ENCODE measurements at regions not wholly inside any gene's neighbourhood (a gene's known extent, or its start where the extent isn't known, plus 50 kb on each side); places are given as distances from the start of the nearest gene placed in this dataset.
"Not testable (repeated sequence)": the region's sequence is repeated elsewhere in the genome, so short reads cannot be mapped to it uniquely, and the experiment has no call there.

DNA sequence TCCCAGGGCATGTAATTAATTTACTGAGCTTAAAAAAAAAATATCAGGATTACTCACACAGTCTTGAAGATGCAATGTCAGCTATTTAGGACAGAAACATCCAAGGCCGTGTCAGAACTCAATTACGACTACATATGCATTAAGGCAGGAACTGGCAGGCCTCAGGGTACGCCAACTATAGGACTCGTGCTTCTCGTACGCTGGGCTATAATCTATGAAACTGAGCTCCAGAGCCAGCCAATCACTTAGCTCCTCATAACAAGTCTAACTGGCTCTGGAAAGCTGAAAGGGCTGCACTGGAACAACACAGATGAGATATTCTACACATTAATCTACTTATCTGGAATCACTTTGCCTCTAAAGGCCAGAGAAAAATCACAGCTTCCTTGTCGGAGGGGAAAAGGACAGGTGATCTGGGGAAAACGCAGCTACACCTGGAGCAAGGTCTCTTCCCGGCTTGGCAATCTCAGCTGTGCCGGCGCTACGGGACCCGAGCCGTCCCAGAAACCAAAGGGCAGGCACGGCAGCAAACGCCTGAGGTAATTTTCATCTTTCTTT is 212.0 kb downstream of the DEPDC1B start:
- FAIRE-seq: no peak

DNA sequence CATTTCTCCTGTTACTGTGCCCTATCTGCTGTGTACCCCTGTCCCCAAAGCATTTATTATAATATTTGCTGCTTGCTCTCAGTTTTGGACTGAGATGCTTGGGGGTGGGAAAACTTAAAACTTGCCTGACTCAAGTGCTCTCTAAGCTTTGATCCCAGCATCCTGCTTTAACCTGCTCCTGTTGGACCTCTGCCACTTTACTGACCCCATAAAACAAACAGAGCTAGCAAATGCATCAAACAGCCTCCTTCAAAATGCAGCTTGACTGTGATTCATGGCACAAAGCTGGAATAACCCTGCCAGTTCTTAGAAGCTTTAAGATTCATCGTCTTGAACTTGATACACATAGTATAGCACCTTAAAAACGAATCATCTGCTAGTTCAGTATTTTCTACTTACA is 212.5 kb downstream of the DEPDC1B start:
- FAIRE-seq: no peak

DNA sequence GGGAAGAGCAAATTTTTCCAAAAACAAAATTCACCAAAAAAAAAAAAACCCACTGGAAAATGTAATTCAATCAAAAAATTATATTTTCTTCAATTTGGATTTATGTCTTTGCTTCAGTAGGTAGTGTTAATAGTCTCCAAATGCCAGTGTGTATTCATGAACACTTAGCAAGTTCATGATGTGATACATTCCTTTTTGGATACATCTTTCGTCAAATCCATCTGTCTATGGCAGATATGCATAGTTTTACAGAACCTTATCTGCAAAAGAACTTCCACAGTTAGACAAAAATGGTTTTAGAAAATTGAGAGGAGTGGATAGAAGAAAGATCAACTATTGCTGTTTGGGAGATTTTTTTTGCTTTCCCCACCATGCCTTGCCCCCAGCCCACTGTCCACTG is 214.6 kb downstream of the DEPDC1B start:
- FAIRE-seq: no peak

DNA sequence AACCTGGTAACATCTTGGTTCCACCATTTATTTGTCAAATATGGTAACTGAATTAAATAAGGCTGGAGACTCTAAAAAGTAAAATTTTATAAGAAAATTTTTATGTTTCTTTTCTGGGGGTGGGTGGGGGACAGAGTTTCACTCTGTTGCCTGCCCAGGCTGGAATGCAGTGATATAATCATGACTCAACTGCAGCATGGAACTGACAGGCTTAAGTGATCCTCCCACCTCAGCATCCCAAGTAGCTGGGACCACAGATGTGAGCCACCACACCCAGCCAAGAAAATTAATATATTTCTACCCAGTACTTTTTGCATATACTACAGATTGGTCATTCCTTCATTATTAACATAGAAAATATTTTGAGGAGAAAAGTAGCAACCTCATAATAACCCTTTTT is 216.9 kb downstream of the DEPDC1B start:
- FAIRE-seq: no peak

DNA sequence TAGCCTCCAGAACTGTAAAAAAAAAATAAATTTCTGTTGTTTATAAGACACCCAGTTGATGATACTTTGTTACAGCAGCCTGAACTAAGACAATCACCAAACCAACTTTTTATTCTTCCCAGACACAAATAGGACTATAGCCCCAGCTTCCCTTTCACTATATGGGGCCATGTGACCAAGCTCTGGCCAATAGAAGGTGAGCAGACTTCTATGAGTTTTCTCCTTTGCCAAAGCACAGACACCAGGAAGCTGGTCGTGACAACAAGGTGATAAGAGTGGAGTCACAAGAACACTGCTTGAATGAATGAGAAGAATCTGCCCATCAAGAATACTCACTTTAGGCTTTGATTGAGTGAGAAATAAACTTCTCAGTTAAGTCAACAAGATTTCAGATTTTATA is 217.7 kb downstream of the DEPDC1B start:
- no peak for FAIRE-seq

DNA sequence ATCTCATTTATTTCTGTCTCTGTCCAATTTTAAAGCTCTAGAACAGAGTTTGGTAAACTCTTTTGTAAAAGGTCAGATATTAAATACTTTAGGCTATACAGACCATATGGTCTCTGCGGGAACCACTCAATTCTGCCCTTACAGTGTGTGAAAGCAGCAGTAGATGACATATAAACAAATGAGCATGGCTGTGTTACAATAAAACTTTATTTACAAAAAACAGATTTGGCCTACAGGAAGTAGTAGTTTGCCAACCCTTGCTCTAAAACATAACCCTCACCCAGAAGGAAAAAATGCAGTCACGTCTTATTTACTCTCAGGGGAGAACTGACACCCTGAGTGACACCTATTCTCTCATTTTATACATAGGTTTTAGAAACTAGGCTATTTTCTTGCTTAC is 220.4 kb downstream of the DEPDC1B start:
- FAIRE-seq: no peak

DNA sequence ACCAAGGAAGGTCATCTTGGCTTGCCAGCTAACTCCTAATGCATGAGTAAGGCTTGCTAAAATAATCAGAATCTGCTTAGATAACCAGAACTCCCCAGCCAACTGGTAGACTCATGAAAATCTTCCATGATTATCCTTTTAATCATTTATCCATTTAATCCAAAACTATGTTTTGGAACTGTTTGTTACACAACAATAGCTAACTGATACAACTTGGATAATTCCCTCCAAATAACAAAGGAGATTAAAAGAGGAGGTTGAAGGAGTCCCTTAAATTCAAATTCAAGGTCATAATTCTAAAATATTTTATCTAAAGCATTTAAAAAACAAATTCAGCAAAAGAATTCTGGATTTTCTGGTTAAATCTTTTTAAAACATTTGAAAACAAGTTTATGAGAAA is 222.1 kb downstream of the DEPDC1B start:
- no peak for FAIRE-seq

DNA sequence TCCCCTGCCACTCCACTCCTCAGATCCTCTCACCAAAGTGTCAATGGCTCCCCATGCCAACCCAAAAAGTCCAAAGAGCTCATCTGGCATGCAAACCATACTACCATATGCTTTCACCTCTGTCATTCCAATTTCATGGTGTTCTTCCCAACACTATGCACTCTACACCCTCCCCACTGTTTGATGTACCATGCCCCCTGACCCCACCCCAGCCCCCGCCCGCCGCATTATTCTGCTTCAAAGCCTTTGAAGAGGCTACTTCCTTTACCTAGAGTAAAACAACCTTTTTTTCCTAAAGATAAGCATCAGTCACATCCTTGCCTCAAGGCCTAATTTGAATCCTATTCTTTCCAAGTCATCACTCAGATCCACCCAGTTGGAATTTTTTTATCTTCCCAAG is 226.3 kb downstream of the DEPDC1B start:
- no peak for FAIRE-seq

DNA sequence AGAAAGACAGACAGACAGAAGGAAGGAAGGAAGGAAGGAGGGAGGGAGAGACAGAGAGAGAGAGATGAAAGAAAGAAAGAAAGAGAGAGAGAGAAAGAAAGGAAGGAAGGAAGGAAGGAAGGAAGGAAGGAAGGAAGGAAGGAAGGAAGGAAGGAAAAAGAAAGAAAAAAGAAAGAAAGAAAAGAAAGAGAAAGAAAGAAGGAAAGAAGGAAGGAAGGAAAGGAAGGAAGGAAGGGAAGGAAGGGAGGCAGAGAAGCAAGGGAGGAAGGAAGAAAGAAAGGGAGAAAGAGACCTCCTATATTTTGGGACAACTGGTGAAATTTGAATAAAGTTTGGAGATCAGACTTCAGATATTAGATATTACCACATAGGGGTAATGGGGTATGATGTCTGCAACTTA is 226.9 kb downstream of the DEPDC1B start:
- FAIRE-seq: not testable (repeated sequence)

DNA sequence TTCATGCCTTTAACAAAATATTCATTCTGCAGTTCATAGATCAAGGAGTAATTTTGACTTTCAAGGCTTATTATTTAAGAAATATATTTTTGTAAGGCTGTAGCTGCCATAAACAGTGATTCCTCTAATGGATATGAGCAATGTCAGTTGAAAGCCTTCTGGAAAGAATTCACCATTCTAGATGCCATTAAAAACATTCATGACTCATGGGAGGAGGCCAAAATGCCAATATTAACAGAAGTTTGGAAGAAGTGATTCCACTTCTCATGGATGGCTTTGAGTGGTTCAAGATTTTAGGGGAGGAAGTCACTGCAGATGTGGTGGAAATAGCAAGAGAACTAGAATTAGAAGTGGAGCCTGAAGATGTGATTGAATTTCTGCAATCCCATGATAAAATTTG is 229.1 kb downstream of the DEPDC1B start:
- no peak for FAIRE-seq

DNA sequence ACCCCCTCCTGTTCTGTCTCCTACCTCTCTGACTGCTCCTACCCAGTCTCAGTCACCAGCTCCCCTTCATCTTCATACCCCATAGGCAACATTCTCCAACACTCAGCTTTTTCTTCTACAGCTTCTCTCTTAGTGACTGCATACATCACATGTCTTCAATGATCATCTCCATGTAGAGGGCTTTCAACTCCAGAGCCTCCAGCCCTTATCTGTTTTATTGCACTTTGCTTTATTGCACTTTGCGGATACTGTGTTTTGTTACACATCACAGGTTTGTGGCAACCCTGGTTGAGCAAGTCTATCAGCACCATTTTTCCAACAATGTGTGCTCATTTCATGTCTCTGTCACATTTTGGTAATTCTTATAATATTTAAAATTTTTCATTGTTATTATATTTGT is 230.7 kb downstream of the DEPDC1B start:
- no peak for FAIRE-seq

DNA sequence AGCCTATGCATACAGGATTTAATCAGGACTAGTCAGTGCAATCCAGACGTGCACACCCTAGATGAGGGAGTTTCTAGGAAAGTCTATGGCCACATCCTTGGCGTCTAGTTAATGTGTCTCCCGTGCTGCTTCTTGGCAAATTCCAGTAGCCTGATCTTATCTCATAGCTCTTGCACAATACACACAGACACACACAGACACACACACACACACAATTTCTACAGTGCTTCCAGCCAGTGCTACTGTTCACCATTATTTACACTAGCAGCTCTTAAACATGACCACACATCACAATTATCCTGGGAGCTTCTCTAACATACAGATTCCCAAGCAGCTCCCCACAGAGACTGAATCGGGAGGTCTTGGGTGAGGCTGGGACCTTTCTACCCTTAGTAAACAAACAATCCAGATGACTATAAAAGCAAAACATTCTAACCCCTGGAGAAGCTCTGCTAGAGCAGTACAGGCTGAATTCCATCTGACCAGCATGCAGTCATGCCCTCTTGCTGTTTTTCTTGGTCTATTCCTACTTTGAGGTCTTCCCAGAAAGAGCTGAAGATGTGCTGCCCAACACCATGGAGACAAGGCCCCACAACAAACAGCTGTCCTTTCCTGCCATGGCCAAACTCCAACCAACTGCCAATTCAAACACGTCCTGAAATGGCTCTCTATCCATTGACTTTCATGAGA is 236.6 kb downstream of the DEPDC1B start:
- FAIRE-seq: no peak

DNA sequence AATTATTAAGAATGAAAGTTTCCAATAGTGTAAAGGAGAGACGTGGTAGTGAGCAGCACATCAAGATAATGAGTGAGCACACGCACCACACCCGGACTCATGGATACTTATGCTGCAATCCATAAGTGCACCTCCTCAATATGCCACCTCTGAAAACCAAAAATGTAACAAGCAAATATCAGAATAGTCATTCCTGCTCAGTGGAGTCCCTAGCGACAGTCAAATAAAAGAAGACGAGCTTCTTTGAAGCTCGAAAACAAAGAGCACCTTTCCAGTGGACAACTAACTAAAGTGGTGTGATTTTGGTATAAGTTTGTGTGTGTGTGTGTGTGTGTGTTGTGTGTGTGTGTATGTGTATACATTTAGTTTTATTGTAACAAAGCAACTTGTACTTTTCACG is 241.3 kb downstream of the DEPDC1B start:
- FAIRE-seq: no peak

DNA sequence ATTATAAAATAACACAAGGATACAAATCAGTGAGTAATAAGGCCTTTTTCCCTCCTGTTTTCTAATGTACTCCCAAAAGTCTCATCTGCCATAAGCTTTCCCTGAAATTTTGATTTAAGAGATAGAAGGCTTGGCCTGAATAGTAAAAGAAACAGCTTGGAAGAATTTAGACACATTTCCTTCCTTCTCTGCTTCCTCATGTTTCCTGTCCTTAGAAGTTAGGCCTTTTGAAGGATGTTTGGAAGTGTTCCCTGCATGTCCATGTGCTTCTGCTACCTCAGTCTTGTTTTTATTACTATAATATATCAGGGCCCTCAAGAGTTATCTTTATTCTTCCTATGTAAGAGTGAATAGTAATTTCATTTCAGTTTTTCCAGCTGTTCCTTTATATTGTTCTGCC is 242.7 kb downstream of the DEPDC1B start:
- no peak for FAIRE-seq

DNA sequence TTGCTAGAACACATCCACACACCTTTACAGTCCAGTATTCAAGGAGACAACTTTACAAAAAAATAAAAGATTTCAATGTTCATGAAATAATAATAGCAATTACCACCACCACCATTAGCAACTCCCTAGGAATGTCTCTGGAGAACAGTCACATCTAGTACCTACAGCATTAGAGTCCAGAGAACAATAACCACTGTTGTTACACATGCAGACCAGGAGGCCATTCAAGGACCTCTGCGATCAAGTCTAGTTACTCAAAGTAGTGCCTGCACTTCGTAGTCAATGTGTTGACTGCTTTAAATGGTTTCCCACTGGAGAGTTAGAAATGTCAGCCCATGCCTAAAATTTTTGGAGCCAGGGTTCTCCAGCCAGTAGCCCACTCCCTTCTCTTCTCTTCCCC is 244.4 kb downstream of the DEPDC1B start:
- no peak for FAIRE-seq

DNA sequence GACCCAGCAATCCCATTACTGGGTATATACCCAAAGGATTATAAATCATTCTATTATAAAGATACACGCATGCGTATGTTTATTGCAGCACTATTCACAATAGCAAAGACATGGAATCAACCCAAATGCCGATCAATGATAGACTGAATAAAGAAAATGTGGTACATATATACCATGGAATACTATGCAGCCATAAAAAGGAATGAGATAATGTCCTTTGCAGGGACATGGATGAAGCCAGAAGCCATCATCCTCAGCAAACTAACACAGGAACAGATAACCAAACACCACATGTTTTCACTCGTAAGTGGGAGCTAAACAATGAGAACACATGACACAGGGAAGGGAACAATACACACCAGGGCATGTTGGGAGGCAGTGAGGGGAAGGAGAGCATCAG is 245.7 kb downstream of the DEPDC1B start:
- FAIRE-seq: not testable (repeated sequence)

DNA sequence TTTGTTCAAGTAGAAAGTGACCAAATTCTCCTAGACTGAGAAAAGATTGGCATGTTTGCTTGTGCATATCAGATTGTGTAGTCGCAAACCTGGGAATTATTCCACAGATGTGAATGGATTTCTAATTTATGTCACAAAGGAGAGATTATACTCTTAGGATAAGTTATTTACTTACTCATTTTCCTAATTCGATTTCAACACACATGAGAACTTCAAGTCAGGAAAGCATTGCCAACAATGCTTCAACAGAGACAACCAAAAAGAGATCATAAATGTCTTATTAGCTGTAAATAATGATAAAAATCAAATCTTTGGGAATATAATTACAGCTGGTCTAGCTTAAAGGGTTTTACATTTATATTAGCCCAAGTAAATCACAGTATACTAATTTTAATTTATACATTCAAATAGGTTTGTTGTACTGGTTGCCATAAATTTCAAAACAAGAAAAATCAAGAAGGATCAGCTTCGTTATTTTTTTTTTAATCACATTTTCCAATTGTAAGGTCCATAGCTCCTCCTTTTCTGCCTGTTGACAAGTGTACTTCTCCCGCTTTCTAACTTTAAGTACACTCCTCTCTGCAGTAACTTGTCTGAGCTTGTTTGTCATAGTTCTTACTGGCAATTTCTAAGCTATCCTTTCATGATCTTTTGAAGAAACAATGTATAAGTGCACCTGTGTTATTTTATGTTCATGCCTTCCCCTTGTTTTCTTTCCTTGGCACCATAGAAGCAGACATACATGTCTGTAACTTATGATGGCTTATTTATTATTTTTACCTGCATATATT is 246.6 kb downstream of the DEPDC1B start:
- FAIRE-seq: no peak

DNA sequence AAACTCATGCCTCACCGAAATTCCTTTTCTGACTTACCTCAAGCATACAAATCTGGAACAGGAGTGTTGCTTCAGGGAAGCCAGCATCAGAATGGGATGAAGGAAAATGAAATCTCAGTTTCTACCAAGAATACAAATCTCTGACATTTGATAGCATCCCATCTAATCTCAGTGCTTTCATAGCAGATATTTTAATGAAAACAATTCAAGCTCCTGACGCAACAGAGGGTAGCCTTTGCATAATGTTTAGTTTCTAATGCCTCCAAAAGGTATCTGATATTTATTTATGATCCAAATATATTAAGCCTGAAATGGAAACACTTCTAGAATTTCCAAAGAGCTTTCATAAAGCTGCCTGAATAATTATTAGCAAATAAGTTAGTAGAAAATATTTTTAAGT is 251.4 kb downstream of the DEPDC1B start:
- FAIRE-seq: no peak

DNA sequence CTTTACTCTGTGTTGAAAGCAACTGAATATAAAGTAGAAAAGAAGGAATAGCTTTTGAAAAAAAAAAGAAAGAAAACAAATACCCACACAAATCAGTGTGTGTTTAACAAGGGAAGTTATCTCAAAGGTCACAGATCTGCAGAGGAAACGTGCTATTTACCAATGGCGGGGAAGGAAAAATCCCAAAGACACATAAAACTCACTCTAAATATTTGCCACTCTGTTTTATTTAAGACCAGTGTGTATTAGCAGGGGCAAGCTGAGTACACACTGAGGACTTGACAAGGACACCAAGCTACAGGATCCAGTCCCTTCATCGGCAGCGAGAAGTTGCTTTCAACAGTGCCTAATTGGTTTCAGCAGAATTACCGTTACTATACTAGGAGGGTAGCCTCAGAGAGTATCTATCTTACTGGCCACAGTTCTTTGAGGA is 252.5 kb downstream of the DEPDC1B start:
- FAIRE-seq: no peak

DNA sequence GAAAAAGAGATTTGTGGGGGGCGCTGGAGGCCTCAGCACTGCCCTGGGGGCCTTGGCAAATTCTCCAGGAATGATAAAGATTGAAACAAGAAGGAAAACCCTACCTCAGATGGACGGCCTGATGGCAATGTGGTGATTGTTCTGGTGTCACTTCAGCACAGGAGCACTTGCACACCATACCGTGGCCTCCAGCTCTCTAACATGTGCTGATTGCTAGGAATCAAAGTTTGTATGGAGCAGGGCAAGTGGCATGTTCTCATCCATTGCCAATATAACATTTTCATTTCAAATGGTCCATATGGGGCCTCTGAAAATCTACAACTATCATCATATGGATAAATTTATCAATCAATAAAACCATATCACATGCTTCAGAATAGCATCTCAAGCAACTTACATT is 253.0 kb downstream of the DEPDC1B start:
- FAIRE-seq: no peak

DNA sequence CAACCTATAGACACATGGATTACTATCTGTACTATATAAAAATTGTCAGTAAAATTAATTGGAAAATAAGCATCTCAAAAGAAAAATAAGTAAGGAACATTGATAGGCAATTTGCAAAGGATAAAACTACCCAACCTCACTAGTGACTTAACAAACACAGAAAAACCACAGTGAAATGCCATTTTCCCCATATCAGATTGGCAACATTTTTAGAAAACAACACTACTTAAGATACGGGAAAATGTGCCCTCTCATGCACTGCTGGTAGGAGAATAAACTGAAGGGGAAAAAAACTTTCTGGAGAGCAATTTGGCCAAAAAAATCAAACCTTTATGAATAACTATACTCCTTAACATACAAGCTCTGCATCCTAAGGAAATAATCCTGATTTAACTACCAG is 254.0 kb downstream of the DEPDC1B start:
- no peak for FAIRE-seq

DNA sequence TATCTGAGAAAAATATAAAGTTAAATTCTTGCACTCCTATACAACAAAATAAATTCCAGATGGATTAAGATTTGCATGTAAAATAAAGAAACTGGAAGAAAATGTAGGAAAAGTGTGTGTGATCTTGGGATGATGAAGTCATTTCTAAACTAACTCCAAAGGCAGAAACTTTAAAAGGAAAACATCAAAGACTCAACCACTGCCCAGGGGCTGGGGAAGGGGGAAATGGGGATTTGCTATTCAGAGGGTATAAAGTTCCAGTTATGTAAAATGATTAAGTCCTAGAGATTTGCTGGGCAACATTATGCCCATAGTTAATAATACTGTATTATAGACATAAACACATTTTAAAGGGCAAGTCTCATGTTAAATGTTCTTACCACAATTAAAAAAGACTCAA is 254.5 kb downstream of the DEPDC1B start:
- no peak for FAIRE-seq

DNA sequence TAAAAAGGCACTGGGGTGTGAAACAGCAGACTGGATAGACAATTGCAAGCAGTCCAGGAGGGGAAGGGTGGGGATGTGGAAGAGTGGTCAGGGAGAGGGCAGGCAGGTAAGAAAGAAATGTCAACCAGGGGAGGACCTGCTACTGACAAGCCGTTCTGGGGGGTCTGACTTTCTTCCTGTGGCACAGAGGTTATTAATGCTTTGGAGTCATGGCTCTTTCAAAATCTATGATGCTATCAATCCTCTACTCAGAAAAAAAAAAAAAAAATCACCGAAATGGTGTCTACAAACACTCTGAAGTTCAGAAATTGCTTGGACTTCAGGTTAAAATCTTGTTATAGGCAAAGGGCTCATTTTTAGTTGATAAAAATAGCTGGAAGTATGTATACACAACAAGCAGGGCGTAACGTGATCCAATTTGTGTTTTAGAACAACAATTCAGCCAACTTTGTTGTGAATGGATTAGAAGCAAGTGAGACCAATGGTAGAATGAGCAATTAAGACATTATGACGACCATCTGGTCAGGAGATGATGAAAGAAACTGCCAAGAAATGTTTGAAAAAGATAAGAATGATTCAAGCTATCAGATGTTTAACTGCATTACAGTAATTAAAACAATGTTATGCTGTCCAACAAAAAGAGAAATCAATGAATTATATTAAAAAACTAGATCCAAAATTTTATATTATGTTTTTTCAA is 255.2 kb downstream of the DEPDC1B start:
- FAIRE-seq: no peak

DNA sequence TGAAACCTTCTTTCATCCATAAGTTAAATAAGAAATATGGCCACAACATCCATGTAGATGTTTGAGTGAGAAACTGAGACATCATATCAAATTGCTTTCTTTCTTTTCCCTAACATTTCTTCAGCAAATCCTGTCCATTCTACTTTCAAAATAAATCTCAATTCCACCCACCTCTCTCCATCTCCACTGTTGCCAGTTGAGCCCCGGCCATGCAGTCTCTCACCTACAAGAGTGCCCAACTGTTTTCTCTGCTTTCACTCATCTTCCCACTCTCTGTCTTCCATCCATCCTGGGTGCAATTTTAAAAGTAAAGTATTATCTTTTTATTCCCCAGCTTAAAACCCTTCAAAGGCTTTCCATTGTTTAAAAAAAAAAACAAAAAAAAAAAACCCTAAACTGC is 260.4 kb downstream of the DEPDC1B start:
- no peak for FAIRE-seq
